HepG2 (cell line): ENCODE measurements at regions not wholly inside any gene's neighbourhood (a gene's known extent, or its start where the extent isn't known, plus 50 kb on each side); places are given as distances from the start of the nearest gene placed in this dataset.

Source experiments
- ATAC-seq: fragments of 200-7000 bp; cut with Tn5 transposase; 3 replicates; pipeline ENCODE4 v1.9.1; 2020; ENCODE audit warnings: mild to moderate bottlenecking, moderate library complexity
- BruUV-seq: library from RNA; stranded (reverse); fragments of 400-500 nt; replicated peaks from 2 replicates; lab custom pipeline; 2021; lab: Mats Ljungman, UMichigan
- CTCF ChIA-PET: fragments of 300-600 bp; formaldehyde crosslinking; extraction: SDS; loops from one replicate; lab custom pipeline; 2021; ENCODE audit warnings: low total read pairs, inconsistent platforms, low intra/inter-chr PET ratio; lab: Yijun Ruan, JAX
- POLR2A ChIA-PET: fragments of 350-600 bp; sonication (Branson Sonifier 250); formaldehyde crosslinking; loops from one replicate; lab custom pipeline; 2020; ENCODE audit warnings: antibody characterized with exemption, inconsistent platforms; lab: Yijun Ruan, JAX
- DNase-seq: peaks from one replicate; pipeline ENCODE4 v3.0.0-alpha.2; 2015; ENCODE audit warnings: low spot score
- FAIRE-seq: peaks from 3 replicates; lab custom pipeline; 2011; peaks lifted over from hg19 to GRCh38; lab: Jason Lieb, UNC
- H2AFZ ChIP-seq: one replicate; pipeline ENCODE4 v1.6.1; 2011; ENCODE audit warnings: low read length, inconsistent platforms
- H3K27ac ChIP-seq: fragments of 300-600 bp; 3 replicates; pipeline ENCODE4 v1.8.0; 2011; ENCODE audit warnings: mixed run types, mild to moderate bottlenecking, mixed read lengths, low read length, inconsistent platforms; ENCODE audit not compliant: insufficient read depth; ENCODE audit errors: extremely low read length
- H3K27me3 ChIP-seq, 2 experiments: fragments of 200-600 bp in 1 of 2; 2 replicates in 1 of 2; 3 replicates in 1 of 2; pipeline versions ENCODE4 v1.6.0 to v1.8.0; 2011; ENCODE audit warnings: low read length in 2 of 2, mild to moderate bottlenecking in 2 of 2, moderate library complexity in 2 of 2, inconsistent platforms in 1 of 2; ENCODE audit not compliant: insufficient read depth in 2 of 2, control insufficient read depth in 1 of 2
- H3K36me3 ChIP-seq, 2 experiments: fragments of 200-600 bp in 1 of 2; replicated peaks in 1 of 2; 2 replicates in 1 of 2; 3 replicates in 1 of 2; pipeline versions ENCODE4 v1.5.1 to v1.8.0; 2011; ENCODE audit warnings: low read length in 2 of 2, inconsistent platforms in 1 of 2; ENCODE audit not compliant: insufficient read depth in 2 of 2, control insufficient read depth in 1 of 2
- H3K4me1 ChIP-seq: 2 replicates; pipeline ENCODE4 v1.5.1; 2012; ENCODE audit warnings: low read length, inconsistent platforms; ENCODE audit not compliant: insufficient read depth
- H3K4me2 ChIP-seq: 2 replicates; pipeline ENCODE4 v1.6.0; 2011; ENCODE audit warnings: low read depth, low read length, inconsistent platforms
- H3K4me3 ChIP-seq, 3 experiments: fragments of 200-600 bp in 1 of 3; sonication (generic), shearing (Covaris generic) in 1 of 3; replicated peaks in 1 of 3; 2 replicates each; pipeline ENCODE4 v1.5.1; 2011 to 2016; ENCODE audit warnings: low read length in 3 of 3, inconsistent platforms in 2 of 3, low read depth in 2 of 3, mild to moderate bottlenecking in 2 of 3, control low read depth in 1 of 3, mixed read lengths in 1 of 3; ENCODE audit not compliant: insufficient read depth in 1 of 3
- H3K79me2 ChIP-seq: one replicate; pipeline ENCODE4 v1.6.1; 2011; ENCODE audit warnings: low read length, inconsistent platforms; ENCODE audit not compliant: insufficient read depth
- H3K9ac ChIP-seq: 2 replicates; pipeline ENCODE4 v1.6.0; 2011; ENCODE audit warnings: mild to moderate bottlenecking, low read depth, low read length, inconsistent platforms; ENCODE audit not compliant: insufficient read depth
- H3K9me3 ChIP-seq: 2 replicates; pipeline ENCODE4 v1.5.1; 2012; ENCODE audit warnings: mild to moderate bottlenecking, low read length
- H4K20me1 ChIP-seq: 2 replicates; pipeline ENCODE4 v1.6.0; 2011; ENCODE audit warnings: inconsistent platforms, mild to moderate bottlenecking, low read length, moderate library complexity; ENCODE audit not compliant: insufficient read depth
- HMG20B ChIP-seq: conservative IDR thresholded peaks from 2 replicates; pipeline ENCODE4 v1.6.1; 2016; ENCODE audit warnings: missing genetic modification reagents, missing compliant biosample characterization
- STAG1 ChIP-seq: sonication (generic); formaldehyde crosslinking; IDR thresholded peaks from 2 replicates; pipeline ENCODE4 v1.4.0; 2020; ENCODE audit warnings: missing genetic modification reagents
- ZBTB10 ChIP-seq: sonication (generic); formaldehyde crosslinking; IDR thresholded peaks from 2 replicates; pipeline ENCODE4 v1.4.0; 2020; ENCODE audit warnings: missing genetic modification reagents, borderline replicate concordance
- ZNF205 ChIP-seq: IDR thresholded peaks from 2 replicates; pipeline ENCODE4 v1.6.1; 2018; ENCODE audit warnings: missing biosample characterization, missing genetic modification reagents
- ZNF691 ChIP-seq: sonication (generic); formaldehyde crosslinking; IDR thresholded peaks from 2 replicates; pipeline ENCODE4 v1.4.0; 2020; ENCODE audit warnings: missing genetic modification reagents, low read depth, mild to moderate bottlenecking, borderline replicate concordance
- in situ Hi-C: cut with HindIII; loops from 2 replicates; pipeline ENCODE4 v1.10.0; 2017; ENCODE audit warnings: low pct_unique_long_range_greater_than_20kb; ENCODE audit not compliant: extremely low pct_ligation_motif_present
- intact Hi-C: fragments of 100-400 bp; cut with micrococcal nuclease; formaldehyde crosslinking; loops from one replicate; pipeline ENCODE4 v1.10.0; 2022; ENCODE audit not compliant: unreplicated experiment

GRCh38 chr3:72460205-72461174 lies 387.8 kb downstream of the SHQ1 start (continued):
- no peak for TF ChIP-seq ZBTB10 (CRISPR knock-in tag)

- ChIA-PET POLR2A (no interaction called here), CTCF (interaction anchor here (0.6 kb wide), 1 partner anchor 23 kb away, joined by 3 read pairs; no protein-coding TSS in a partner anchor)
- in situ Hi-C loops (no loop called here), intact Hi-C loops (no loop called here)
- Histone ChIP-seq H3K79me2 (no peaks in the 10 kb centered on the region), H3K36me3 (no peaks in the 10 kb centered on the region), H3K27ac (no peak overlapping the region), H3K4me1 (peaks cover 52% of the 10 kb centered on the region), H2AFZ (no peak overlapping the region), H4K20me1 (no peaks in the 10 kb centered on the region), H3K4me3 (no peak overlapping the region), H3K9ac (no peak overlapping the region), H3K9me3 (no peaks in the 10 kb centered on the region), H3K27me3 (peaks cover 0 to 4% of the 10 kb centered on the region in 2 experiments; a peak in 4 of 5 replicates), H3K4me2 (no peak overlapping the region)
- no TSS peak for BruUV-seq
- DNase-seq (no peak), FAIRE-seq (no peak), ATAC-seq (no peak)
- no peak for TF ChIP-seq STAG1
- no peak for TF ChIP-seq ZNF691 (CRISPR knock-in tag)
- TF ChIP-seq HMG20B = no peak
- no peak for TF ChIP-seq ZNF205 (CRISPR knock-in tag)
Observed at GRCh38 chr3:72459588-72459987, 388.7 kb downstream of the SHQ1 start.
